ENCODE measurements at regions not wholly inside any gene's neighbourhood (a gene's known extent, or its start where the extent isn't known, plus 50 kb on each side); places are given as distances from the start of the nearest gene placed in this dataset.
"Not testable (repeated sequence)": the region's sequence is repeated elsewhere in the genome, so short reads cannot be mapped to it uniquely, and the experiment has no call there.

DNA sequence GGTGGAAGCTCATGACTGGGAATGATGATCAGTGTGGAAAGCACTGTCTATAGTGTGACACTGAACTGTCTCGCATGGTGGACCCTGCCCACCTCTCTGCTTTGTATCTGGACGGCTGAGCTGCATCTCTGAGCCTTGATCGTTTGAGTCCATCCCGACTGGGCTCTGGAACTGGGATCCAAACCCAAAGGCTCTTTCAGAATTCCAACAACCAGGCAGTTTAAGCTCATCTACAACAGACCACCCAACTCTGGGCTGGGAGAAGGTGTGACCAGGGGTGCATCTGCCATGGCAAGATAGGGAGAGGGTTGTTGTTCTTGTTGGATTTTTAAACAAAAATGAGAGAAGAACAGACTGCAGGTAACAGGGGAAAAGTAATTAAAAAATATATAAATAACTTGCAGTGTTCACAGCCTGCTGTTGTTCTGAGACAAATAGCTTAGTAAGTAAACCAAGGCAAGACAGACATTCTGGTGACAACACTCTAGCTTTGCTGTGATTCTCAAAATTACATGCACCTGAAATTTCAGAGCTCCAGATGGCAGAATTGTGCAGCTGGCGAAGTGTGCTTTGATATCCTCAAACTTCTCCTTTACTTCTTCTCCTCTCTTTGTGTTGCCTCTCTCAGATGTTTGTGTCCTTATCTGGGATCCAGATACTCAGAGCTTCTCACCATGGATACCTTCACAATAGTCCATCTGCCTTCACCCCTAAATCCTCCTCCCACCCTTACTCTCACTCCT lies 209.6 kb downstream of the EMP1 start:
- Histone ChIP-seq H3K4me1 (no peaks in the 10 kb centered on the region), H3K27me3 (no peaks in the 10 kb centered on the region), H3K4me3 (no peak overlapping the region), H3K9me3 (peaks cover 0 to 11% of the 10 kb centered on the region in 2 donors), H3K27ac (no peak overlapping the region), H3K36me3 (no peaks in the 10 kb centered on the region)
- no peak for TF ChIP-seq CTCF (IDR thresholded peaks at IDR 0.05)
- no peak for DNase-seq (ENCODE audit: low spot score)

DNA sequence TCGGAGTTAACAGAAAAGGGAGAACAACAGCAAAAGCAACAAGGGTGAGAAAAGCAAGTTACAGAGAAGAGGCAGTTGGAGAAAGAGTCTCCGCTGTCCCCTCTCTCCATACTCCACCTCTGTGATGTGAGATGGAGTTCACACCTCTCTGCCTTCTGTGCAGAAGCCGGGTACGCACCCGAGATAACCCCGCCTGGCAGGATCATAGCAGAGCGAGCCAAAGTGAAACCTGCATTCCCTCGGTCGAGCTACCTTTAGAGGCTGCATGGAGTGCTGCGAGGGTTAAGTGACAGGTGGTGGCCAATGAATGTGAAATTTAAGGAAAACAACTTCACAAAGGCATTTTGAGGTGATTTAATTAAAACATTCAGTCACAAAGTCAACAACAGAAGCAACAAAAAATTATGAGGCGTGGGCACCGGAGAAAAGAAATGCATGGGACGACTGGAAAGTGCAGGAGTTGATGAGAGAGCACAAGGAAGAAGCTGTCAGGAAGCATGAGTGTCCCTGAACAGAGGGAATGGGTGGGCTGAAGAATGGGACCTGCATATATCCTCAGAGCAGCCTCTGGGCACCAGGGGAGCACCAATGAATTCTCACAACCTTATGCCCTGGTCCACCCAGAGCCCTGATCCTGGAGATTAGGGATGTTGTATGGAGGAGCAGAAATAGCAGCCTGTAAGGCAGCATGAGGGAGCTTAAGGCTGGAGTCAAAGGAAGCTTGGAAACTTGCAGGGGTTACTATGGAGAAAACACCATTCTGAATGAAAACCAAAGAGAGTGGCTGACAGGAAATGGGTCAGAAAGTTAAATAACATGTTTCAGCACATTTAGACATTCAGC lies 208.3 kb downstream of the EMP1 start:
- Histone ChIP-seq H3K4me3 (no peak overlapping the region), H3K27me3 (no peaks in the 10 kb centered on the region), H3K9me3 (no peaks in the 10 kb centered on the region), H3K36me3 (no peaks in the 10 kb centered on the region), H3K27ac (no peak overlapping the region), H3K4me1 (no peaks in the 10 kb centered on the region)
- DNase-seq (ENCODE audit: low spot score): no peak
- TF ChIP-seq CTCF (IDR thresholded peaks at IDR 0.05): no peak

- TF ChIP-seq CTCF (IDR thresholded peaks at IDR 0.05): no peak
- no peaks in the 10 kb centered on the region for H3K9me3 ChIP-seq
- no peaks in the 10 kb centered on the region for H3K36me3 ChIP-seq
- no peaks in the 10 kb centered on the region for H3K27me3 ChIP-seq
- no peak overlapping the region for H3K4me3 ChIP-seq
- no peak for DNase-seq (ENCODE audit: low spot score)
- no peak overlapping the region for H3K27ac ChIP-seq
- no peaks in the 10 kb centered on the region for H3K4me1 ChIP-seq
Observed at GRCh38 chr12:13404111-13404628, 207.6 kb downstream of the EMP1 start.

GRCh38 chr12:13391375-13391774 lies 194.8 kb downstream of the EMP1 start:
- not testable (repeated sequence) for H3K27ac ChIP-seq; H3K27me3 ChIP-seq; H3K4me3 ChIP-seq; H3K36me3 ChIP-seq; DNase-seq (ENCODE audit: low spot score); H3K9me3 ChIP-seq
- H3K4me1 ChIP-seq: peaks cover 0 to 11% of the 10 kb centered on the region in 2 donors

GRCh38 chr12:13390918-13391317 lies 194.4 kb downstream of the EMP1 start:
- H3K4me3 ChIP-seq: no peak overlapping the region
- H3K27ac ChIP-seq: no peak overlapping the region
- H3K36me3 ChIP-seq: no peaks in the 10 kb centered on the region
- TF ChIP-seq CTCF (IDR thresholded peaks at IDR 0.05): no peak
- H3K9me3 ChIP-seq: no peaks in the 10 kb centered on the region
- no peaks in the 10 kb centered on the region for H3K27me3 ChIP-seq
- H3K4me1 ChIP-seq: peaks cover 0 to 11% of the 10 kb centered on the region in 2 donors
- DNase-seq (ENCODE audit: low spot score): no peak

DNA sequence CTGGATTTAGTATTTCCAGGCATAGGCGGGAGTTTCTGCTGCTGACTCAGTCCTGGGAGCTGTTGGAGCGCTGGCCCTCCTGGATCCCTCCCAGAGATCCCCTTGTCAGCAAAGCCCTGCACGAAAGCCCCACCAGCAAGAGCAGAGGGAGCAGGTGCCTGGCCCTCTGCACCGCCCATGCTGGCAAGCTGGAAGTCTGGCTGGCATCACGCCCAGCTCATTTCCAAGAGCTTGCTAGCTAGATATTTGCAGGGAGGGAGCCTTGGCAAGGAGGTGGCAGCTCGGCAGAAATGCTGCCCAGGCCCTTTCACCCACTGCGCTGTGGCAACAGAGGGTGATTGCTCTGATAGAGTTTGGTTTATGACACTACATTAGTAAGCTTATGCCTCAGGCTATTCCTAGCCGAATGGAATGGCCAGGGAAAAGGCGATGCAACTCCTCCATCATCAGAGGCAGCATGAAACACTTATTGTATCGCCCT lies 193.9 kb downstream of the EMP1 start:
- H3K4me1 ChIP-seq: peaks cover 0 to 11% of the 10 kb centered on the region in 2 donors
- H3K27me3 ChIP-seq: no peaks in the 10 kb centered on the region
- DNase-seq (ENCODE audit: low spot score): peak; percentile 71
- no peaks in the 10 kb centered on the region for H3K36me3 ChIP-seq
- no peak overlapping the region for H3K27ac ChIP-seq
- no peak overlapping the region for H3K4me3 ChIP-seq
- H3K9me3 ChIP-seq: no peaks in the 10 kb centered on the region
- TF ChIP-seq CTCF (IDR thresholded peaks at IDR 0.05): no peak

Measured in right atrium auricular region (tissue), 2 donors.